ENCODE measurements at regions not wholly inside any gene's neighbourhood (a gene's known extent, or its start where the extent isn't known, plus 50 kb on each side); places are given as distances from the start of the nearest gene placed in this dataset.

DNA sequence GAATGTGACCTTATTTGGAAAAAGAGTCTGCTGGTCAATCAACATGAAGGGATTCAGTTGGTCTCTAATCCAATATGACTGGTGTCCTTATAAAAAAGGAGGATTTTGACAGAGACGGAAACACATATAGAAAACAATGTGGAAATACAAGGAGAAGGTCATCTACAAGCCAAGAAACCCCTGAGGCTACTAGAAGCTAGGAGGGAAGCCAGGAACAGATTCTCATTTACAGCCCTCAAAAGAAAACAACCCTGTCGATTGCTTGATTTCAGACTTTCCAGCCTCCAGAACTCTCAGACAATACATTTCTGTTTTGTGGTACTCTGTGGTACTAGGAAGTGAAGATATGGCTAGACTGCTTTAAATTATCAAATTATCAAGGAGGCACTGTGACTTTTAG lies 162.9 kb upstream of the IGF1R start:
- TF ChIP-seq, protein P1, sequence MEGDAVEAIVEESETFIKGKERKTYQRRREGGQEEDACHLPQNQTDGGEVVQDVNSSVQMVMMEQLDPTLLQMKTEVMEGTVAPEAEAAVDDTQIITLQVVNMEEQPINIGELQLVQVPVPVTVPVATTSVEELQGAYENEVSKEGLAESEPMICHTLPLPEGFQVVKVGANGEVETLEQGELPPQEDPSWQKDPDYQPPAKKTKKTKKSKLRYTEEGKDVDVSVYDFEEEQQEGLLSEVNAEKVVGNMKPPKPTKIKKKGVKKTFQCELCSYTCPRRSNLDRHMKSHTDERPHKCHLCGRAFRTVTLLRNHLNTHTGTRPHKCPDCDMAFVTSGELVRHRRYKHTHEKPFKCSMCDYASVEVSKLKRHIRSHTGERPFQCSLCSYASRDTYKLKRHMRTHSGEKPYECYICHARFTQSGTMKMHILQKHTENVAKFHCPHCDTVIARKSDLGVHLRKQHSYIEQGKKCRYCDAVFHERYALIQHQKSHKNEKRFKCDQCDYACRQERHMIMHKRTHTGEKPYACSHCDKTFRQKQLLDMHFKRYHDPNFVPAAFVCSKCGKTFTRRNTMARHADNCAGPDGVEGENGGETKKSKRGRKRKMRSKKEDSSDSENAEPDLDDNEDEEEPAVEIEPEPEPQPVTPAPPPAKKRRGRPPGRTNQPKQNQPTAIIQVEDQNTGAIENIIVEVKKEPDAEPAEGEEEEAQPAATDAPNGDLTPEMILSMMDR (IDR thresholded peaks at IDR 0.05; ENCODE audit: insufficient read depth, low read length) = no peak
- no peak for TF ChIP-seq SPI1 (IDR thresholded peaks at IDR 0.05; ENCODE audit: borderline replicate concordance, low read depth)
